GM21360 (cell line): ENCODE measurements at regions not wholly inside any gene's neighbourhood (a gene's known extent, or its start where the extent isn't known, plus 50 kb on each side); places are given as distances from the start of the nearest gene placed in this dataset.
"Not testable (repeated sequence)": the region's sequence is repeated elsewhere in the genome, so short reads cannot be mapped to it uniquely, and the experiment has no call there.

ENCODE experiments used
- ATAC-seq: cut with Tn5 transposase; IDR thresholded peaks from one replicate; pipeline ENCODE4 v1.9.1; 2021; ENCODE audit warnings: mild to moderate bottlenecking, moderate library complexity; ENCODE audit not compliant: unreplicated experiment

DNA sequence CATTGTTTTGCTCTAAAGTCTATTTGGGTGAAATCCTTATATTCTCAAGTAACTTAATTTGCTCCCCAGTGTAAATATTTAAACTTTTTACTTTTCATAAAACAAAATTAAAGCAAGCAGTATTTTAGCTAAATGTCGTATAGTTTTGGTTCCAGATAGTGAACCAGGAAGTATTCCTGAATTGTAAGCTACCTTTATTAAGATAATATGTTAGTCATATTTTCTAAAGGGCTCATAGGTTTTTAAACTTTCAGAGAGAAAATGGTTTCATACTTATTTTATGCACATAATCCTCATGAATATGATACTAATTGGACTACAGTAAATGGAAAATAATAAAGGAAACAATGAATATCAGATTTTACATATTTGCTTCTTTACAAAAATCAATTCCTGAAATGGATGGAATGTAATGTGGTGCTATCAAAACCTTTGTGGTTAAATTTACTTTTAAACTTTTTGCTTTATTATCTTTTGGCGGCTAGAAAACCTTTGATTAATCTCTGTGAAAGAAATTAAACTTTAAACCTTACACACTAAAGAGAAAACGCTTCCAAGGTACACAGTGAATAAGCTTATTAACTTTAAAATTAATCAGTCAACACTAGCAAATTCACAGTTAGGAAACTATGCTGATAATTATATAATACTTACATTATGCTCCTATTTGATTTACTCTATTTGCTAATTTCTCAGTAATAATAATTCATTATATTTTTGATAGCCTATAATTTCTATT lies 76.6 kb upstream of the RHOBTB1 start:
- no peak for ATAC-seq

GRCh38 chr10:61018146-61018545 lies 74.2 kb upstream of the RHOBTB1 start:
- ATAC-seq, result no peak

GRCh38 chr10:61016630-61017029 lies 72.6 kb upstream of the RHOBTB1 start:
- ATAC-seq, result no peak

DNA sequence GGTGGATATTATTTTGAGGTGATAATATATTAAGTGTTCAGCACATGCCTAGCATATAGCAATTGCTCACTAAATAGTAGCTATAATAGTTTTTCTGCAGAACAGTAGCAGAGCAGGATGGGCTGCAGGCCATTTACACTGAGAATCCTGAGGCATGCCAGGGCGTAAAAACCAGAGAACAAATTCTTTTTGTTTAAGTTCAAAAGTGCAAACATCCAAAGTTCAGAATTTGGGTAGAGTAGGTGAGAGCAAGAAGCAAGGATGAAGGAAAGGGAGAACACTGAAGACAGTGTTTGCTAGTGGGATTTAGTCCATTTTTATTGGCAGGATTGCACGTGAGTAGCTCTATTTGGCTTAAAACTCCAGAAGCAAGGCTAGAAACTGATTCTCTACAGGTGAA lies 72.0 kb upstream of the RHOBTB1 start:
- ATAC-seq, result no peak

DNA sequence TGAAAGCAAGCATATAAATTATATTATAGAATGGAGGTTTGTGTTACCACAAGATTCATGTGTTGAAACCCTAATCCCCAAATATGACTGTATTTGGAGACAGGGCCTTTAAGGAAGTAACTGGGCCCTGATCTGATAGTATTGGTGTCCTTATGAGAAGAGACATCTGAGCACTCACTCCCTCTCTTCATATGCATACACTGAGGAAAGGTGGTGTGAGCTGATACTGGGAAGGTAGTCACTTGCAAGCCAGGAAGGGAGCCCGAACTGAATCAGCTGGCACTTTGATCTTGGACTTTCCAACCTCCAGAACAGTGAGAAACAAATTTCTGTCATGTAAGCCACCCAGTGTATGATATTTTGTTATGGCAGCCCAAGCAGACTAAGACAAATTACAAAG lies 66.9 kb upstream of the RHOBTB1 start:
- no peak for ATAC-seq

DNA sequence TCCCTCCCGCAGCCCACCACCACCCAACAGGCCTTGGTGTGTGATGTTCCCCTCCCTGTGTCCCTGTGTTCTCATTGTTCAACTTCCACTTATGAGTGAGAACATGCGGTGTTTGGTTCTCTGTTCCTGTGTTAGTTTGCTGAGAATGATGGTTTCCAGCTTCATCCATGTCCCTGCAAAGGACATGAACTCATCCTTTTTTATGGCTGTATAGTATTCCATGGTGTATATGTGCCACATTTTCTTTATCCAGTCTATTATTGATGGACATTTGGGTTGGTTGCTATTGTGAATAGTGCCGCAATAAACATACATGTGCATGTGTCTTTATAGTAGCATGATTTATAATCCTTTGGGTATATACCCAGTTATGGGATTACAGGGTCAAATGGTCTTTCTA lies 59.1 kb upstream of the RHOBTB1 start:
- not testable (repeated sequence) for ATAC-seq

- no peak for ATAC-seq
Observed at GRCh38 chr10:61001731-61002122, 57.7 kb upstream of the RHOBTB1 start.

- ATAC-seq, result no peak
Observed at GRCh38 chr10:61000769-61001730, 57.1 kb upstream of the RHOBTB1 start.

GRCh38 chr10:60998932-60999331 lies 54.9 kb upstream of the RHOBTB1 start:
- ATAC-seq, result no peak

DNA sequence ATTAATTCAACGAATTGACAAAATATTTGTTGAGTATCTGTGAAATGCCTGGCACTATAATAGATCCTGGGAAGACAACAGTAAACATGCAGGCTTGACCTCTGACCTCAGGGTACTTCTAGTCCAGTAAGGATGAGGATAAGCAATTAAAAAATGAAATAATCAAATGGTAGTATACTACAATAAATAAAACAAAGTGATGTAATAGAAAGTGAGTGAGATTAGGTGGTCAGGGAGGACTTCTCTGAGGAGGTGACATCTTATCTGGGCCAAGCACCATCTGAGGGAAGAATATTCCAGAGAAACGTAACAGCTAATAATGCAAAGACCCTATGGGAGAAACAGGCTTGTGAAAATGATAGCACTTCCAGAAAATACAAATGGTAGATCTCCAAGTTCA lies 50.1 kb upstream of the RHOBTB1 start:
- no peak for ATAC-seq
